NB4 (cell line): ENCODE measurements at regions not wholly inside any gene's neighbourhood (a gene's known extent, or its start where the extent isn't known, plus 50 kb on each side); places are given as distances from the start of the nearest gene placed in this dataset.

Experiments used
- DNase-seq: peaks from one replicate; pipeline ENCODE4 v3.0.0; 2010; ENCODE audit warnings: low read depth
- H3K4me3 ChIP-seq: one replicate; pipeline ENCODE4 v1.5.1; 2011; ENCODE audit warnings: mild to moderate bottlenecking, low read depth, low read length, moderate library complexity
- MYC ChIP-seq: IDR thresholded peaks from 2 replicates; pipeline ENCODE4 v1.6.1; 2011; ENCODE audit warnings: low read depth, low read length
- POLR2A ChIP-seq: IDR thresholded peaks from 2 replicates; pipeline ENCODE4 v1.6.1; 2011; ENCODE audit warnings: mild to moderate bottlenecking; ENCODE audit not compliant: insufficient read length; ENCODE audit errors: extremely low read depth
- TF ChIP-seq, protein P1 (sequence below): IDR thresholded peaks from 2 replicates; pipeline ENCODE4 v1.6.1; 2011; ENCODE audit warnings: low read depth, low read length
- TF ChIP-seq, protein P2 (sequence below): IDR thresholded peaks from one replicate; pipeline ENCODE4 v1.5.1; 2012; ENCODE audit warnings: low read depth, low read length

DNA sequence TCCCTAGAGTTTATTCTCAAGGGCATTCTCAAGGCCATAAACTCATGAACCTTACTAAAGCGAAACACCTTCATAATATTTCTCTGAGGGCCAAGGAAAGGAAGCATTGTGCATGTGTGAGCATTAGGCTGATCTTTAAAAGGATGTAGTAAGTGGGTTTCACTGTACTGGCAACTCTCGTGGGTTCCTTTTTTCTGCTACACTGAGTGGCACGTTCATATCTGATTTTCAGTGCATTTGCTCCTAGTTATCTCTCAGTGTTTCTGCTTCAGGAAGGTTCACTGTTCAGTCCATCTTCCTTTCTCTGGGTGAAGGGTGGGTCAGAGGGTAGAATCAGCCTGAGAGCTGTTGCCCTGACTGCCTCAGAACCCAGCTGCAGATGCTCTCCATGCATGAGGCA, 192.8 kb upstream of the ADGRL2 start:
- no peak overlapping the region for H3K4me3 ChIP-seq
- DNase-seq = no peak
- TF ChIP-seq POLR2A (no peak), MYC (no peak)
- TF ChIP-seq, protein P1, sequence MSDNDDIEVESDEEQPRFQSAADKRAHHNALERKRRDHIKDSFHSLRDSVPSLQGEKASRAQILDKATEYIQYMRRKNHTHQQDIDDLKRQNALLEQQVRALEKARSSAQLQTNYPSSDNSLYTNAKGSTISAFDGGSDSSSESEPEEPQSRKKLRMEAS = no peak
- TF ChIP-seq, protein P2, sequence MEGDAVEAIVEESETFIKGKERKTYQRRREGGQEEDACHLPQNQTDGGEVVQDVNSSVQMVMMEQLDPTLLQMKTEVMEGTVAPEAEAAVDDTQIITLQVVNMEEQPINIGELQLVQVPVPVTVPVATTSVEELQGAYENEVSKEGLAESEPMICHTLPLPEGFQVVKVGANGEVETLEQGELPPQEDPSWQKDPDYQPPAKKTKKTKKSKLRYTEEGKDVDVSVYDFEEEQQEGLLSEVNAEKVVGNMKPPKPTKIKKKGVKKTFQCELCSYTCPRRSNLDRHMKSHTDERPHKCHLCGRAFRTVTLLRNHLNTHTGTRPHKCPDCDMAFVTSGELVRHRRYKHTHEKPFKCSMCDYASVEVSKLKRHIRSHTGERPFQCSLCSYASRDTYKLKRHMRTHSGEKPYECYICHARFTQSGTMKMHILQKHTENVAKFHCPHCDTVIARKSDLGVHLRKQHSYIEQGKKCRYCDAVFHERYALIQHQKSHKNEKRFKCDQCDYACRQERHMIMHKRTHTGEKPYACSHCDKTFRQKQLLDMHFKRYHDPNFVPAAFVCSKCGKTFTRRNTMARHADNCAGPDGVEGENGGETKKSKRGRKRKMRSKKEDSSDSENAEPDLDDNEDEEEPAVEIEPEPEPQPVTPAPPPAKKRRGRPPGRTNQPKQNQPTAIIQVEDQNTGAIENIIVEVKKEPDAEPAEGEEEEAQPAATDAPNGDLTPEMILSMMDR = no peak

DNA sequence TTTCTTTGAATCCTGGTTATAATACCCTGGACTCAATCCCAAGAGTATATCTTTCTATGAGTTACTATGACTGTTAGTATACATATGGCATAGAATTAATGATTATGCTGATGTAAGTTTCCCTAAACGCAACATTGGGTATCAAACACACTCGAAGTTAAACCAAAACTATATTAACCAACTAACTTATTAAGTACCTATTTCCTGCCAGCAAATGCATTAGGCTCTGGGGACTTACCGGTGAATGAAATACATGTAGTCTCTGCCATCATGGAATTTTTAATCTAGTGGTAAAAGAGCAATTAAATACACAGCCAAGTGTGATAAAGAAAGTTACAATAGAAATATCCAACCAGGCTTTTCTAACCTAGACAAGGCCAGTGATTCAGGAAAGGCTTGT, 193.6 kb upstream of the ADGRL2 start:
- TF ChIP-seq, protein P2 = no peak
- TF ChIP-seq POLR2A = no peak
- H3K4me3 ChIP-seq = no peak overlapping the region
- no peak for DNase-seq

DNA sequence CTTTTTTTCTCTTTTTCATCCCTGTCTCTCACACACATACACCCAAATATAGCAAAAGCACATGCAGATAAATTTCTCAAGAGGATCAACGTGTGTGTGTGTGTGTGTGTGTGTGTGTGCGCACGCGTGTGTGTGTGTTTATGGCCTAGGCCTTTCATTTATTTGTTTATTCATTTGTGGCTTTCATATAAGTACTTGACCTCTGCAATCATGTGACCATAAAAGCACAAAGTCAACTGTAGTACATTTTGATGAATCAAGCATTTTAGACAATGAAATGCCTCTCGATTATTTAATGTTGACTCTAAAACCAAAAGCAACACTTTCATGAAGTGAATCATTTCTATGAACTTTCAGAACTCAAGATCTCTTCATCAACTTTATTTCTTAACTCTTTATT, 194.1 kb upstream of the ADGRL2 start:
- no peak for DNase-seq
- TF ChIP-seq POLR2A (no peak), MYC (no peak)
- TF ChIP-seq, protein P1 = no peak
- TF ChIP-seq, protein P2 = no peak

DNA sequence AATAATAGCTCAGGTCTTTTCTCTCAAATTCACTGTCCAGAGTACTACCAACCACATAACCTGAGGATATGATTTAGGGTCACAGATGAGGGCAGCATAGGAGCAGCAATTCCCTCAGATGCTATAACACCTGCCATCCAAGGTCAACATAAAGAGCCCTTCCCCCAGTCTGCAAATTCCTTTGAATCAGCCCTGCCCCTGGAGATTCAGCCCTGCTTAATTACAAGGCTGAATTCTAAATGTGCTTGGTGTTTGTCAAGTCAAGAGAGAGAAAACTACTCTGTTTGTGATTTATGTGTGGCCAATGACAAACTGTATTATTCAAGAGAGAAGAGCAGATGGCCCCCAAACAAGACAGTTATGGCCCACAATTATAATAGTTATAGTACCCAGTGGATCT, 195.7 kb upstream of the ADGRL2 start:
- DNase-seq = no peak
- no peak overlapping the region for H3K4me3 ChIP-seq
- TF ChIP-seq, protein P1 = no peak
- TF ChIP-seq, protein P2 = no peak
- TF ChIP-seq MYC (no peak), POLR2A (no peak)

More for the DNA sequence above, 194.1 kb upstream of the ADGRL2 start:
- H3K4me3 ChIP-seq = no peak overlapping the region

DNA sequence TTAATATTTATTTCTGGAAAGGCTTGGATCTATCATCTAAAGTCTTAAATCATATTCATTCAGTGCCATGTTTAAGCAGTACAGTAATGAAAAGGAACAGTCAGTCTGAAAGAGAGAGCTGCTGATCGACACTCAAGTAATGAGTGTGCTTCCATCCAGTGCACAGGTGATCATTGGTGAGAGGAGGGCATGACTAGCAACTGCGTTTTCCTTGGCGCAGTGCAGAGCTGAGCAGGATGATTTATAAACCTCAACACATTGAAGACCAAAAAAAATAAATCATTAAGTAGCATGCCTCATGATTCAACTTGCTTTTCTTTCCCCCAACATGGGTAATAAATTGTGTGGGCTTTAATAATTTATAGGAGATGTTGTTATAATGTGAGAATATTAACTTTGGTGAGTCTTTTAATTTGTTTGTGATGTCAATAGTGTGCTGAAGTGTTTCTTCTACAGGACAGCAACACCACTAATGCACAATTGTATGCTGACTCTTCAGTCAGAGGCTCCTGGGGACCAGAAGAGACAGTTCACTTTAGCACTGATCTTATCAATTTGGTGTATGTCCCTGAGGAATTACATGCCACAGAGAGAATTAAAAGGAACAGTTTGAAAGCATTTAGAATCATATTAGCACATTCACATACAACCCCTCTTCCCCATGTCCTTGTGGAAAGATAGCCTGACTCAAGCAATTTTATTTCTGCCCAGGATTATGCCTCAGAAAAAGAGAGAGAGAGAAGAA, 199.7 kb upstream of the ADGRL2 start:
- TF ChIP-seq, protein P1 = no peak
- TF ChIP-seq MYC = no peak
- DNase-seq = no peak
- no peak overlapping the region for H3K4me3 ChIP-seq

DNA sequence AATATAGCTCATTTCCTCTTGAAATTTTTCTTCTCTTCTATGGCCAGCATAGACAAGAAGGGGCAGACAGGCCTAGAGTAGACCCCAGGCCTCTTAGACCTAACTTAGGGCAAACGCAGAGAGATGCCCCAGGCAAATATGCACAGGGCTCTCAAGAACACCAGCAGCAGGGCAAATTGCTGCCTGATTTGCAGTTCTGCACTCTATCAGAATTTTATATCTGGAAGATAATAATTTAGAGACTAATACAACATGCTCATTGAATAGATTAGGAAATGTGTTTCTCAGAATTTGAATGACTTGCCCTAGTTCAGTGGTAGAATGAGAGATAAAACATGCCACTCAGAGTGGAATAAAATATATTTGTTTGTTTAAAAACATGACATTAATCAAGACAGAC, 200.4 kb upstream of the ADGRL2 start:
- no peak overlapping the region for H3K4me3 ChIP-seq
- DNase-seq = no peak
- TF ChIP-seq POLR2A (no peak), MYC (no peak)
- TF ChIP-seq, protein P2 = no peak
- TF ChIP-seq, protein P1 = no peak
